Putamen (tissue), 1 donor: ENCODE measurements at regions not wholly inside any gene's neighbourhood (a gene's known extent, or its start where the extent isn't known, plus 50 kb on each side); places are given as distances from the start of the nearest gene placed in this dataset.
A peak's percentile ranks its signal among the peaks of the same experiment; 100 is the strongest.

Source experiments
- DNase-seq: peaks from one replicate; pipeline ENCODE4 v3.0.0-alpha.2; 2016; ENCODE audit warnings: low spot score

DNA sequence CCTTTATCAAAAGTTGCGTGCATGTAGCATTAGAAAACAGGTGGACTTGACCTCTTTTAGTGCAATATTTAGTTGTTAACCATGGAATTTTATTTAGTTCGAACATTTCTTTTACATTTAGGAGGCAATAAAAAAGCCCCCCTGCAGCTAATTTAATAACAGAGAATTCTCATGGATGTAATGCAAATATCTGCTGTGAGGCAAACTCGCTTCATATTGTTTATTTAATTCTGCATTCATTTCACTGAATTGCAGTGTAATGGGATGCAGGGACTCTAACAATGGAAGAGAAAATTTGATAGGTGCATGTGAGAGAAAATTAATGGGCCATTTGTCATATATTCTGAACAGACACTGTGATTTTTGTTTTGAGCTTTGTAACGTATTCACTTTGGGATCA is 205.1 kb upstream of the CHD1 start:
- no peak for DNase-seq

DNA sequence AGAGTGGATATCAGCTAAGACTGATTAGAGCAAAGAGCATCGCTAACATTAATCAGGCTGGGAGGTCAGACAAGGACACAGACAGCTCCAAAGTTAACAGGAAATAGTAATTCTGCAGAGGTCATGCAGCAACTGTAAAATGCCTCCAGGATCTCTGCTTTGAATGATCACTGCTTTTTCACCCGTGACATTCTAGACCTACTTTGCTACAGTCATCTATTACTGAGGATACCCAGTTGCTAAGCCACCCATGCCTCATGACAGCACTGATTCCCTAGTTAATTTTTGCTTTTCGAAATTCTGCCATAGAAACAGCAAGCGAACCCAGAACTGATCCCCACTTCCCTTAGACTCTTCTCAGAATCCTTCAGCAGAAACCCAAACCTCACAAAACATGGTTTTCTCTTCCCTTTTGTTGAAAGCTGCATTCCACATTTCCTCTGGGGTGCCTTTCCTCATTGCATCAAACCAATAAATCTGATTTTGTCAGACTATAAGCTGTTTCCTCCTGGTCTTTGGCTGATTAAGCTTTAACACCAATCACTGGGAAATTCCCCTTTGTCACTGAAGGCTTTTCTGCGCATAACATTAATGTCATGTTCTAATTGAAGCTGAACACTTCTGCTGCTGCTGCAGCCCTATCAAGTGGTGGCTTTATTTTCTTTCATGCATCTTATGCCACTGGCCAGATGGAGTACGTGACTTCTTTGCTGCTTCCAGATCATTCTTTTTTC is 201.1 kb upstream of the CHD1 start:
- no peak for DNase-seq

DNA sequence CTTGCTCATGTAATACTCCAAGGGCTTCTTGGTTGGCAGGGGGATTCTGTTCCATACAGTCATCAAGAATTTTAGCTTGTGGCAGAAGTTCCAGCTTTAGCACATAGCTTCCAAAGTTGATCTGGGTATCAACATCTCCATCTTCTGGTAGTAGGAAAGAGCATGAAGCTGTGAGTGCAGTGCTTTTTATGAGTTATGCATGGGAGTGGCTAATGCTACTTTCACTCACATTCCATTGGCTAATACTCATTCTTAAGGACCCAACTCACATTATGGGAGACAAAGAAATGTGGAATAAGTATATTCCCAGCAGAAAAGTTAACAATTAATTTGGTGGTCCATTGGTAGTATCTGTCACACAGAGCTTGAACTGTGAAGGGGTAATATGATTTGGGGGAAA is 194.2 kb upstream of the CHD1 start:
- DNase-seq: no peak

DNA sequence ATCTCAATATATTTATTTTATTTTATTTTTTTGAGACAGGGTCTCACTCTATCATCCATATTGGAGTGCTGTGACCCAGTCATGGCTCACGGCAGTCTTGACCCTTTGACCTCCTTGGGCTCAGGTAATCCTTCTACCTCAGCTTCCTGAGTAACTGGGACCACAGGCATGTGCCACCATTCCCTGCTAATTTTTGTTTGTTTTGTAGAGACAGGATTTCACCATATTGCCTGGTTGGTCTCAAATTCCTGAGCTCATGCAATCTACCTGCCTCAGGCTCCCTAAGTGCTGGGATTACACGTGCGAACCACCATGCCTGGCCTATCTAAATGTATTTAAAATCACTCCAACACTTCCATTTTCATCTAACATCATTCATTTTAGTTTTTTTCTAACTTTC is 190.5 kb upstream of the CHD1 start:
- DNase-seq: no peak

DNA sequence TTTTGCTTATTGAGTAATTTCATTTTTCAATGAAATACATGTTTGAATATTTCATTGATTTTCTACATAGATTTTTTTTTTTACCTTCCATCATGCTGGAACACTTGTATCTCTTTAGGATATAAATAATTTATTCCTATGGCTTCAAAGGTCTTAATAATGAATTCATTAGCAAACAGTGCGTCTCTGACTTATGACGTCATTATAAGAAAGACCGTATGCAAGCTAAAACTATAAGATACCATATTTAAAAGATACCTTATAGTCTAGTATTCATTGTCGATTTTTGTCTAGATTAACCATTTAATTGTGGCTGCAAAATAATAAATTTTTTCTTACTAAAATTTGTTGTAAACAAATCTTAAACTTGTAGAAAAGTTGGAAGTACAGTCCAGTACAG is 187.7 kb upstream of the CHD1 start:
- DNase-seq: no peak

DNA sequence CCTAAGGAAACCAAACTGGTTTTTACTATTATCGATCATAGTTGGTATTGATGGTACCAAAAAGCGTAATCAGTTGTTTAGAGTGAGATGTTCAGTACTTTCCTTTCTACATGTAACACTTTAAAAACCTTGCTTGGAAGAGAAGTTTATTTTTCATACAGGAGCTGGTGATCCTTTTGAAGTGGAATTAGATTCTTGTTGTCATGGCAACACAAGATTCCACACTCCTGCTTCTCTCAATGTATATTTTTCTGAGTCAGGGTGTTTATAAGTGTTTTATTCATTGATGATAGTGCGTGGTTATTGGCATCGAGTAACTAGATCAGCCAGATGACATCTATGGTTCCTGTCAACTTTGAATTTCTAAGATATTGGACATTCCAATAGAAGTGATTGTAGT is 181.1 kb upstream of the CHD1 start:
- no peak for DNase-seq

DNA sequence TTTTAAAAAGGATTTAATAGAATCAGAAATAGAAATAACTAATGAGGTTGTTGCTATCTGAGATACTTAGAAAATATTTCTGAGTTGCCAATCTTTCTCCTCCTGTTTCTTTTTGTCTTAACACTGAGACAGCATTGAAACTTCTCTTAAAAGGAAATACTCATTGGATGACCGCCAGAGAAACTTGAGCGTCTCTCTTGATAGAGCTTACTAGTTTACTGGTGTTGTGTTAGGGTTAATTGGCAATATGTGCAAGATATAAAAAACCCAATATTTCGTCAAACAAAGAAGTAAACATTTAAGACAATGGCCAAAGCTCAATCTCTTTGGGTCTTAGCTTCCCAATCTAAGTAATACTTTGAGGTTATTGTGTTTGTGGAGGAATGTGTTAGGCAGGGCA is 176.4 kb upstream of the CHD1 start:
- no peak for DNase-seq

DNA sequence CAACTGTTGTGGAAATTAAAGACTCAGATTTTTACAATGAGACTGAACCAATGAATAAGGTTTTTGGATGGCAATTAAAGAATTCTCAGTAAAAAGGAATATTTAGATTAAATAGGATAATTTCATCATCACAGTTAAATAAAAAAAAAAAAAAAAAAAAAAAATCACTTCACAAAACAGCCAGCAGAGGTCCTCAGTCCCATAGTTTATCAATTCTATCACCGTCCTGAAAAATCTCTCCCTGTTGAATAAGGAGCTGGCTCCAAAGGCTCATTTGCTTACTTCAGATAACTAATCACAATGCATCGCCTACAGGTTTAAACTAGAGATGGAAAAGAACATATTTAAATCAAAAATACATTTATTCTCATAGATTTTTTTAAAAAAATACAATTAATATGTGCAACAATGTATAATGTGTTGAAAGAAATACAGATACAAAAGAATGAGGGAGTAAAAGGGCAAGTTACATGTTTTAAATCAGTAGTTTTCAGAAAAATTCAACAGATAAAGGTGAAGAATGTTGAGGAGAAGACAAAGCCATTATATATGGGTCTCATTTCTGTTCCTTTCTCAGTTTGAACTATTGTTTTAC is 175.8 kb upstream of the CHD1 start:
- peak; percentile 30 for DNase-seq

DNA sequence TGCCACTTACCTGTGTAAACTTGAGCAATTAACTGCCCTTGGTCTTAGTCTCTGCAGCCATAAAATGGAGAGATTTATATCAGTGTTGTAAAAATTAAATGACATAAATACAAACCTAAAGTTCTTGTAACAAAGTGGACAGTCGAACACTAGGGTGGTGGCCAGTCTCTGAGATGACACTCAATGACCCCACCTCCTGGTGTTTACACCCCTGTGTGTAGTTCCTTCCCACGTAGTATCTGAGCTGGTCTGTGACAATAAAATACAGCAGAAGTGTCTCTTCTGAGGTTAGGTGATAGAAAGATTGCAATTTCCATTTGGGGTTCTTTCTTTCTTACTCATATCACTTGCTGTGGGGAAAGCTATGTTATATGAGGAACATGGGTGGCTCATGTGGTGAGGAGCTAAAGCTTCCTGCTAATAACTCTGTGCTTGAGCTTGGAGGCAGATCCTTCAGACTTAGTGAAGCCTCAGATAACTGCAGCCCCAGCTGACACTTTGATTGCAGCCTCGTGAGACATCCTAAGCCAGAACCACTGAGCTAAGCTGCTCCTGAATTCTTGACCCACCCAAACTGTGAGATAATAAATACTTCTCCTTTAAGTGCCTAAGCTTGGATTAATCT is 173.4 kb upstream of the CHD1 start:
- no peak for DNase-seq

DNA sequence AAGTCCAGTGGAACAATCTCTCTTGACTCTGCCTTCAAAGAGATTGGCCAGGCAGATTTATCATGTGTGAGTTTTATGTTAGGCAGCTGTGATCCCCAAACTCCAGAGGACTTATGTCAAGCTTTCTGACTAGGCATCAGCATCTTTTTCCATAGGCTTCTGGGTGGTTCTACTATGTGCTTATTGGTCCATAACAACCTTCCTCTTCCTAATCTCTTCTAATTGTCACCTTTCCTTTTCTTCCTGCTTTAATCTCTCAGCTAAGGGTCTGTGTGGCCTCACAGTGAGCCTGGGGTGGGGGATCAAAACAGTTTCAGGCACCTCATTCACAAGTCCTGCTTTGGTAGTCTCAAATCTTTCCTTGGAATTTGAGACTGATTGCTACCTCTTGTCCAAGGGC is 170.9 kb upstream of the CHD1 start:
- DNase-seq: no peak

DNA sequence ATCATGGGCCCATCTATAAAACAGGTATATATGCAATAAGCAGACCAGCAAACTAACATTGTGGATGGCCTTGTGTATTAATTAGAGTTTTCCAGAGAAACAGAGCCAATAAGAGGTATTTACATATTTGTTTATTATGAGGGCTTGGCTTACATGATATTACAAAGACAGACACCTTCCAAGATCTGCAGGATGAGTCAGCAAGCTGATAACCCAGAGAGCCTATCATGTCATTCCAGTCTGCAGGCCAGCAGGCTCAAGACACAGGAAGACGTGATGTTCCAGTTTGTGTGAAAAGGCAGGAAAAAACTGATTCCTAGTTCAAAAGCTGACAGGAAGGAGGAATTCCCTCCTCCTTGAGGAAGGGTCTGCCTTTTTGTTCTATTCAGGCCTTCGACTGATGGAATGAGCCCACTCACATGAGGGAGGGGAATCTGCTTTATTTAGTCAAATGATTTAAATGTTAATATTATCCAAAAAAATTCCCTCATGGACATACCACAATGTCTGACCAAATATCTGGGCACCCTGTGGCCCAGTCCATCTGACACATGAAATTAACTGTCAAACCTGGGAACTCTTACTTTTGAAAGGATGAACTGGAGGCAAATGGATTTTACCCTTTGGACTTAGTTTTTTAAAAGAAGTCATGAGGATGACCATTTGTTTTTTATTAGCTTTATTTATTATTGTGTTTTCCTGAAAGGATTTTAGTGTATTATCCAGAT is 161.2 kb upstream of the CHD1 start:
- no peak for DNase-seq

DNA sequence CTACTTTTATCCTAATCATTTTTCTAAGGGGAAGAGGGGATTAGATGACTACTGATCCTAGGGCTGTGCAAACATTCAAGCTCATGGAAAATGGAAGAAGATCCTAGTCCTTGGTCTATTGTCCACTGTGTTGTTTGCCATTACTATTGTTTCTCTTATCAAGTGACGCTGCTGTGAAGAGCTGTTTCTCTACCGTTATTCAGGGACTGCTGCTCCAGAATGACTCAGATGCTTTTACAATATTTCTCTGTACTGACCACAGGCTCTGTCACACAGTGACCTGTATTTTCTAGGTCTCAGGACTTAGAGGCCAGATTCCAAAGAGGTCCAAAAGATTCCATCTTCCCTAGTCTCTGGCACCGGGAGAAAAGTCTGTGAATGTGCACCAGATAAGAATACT is 159.5 kb upstream of the CHD1 start:
- DNase-seq: no peak

DNA sequence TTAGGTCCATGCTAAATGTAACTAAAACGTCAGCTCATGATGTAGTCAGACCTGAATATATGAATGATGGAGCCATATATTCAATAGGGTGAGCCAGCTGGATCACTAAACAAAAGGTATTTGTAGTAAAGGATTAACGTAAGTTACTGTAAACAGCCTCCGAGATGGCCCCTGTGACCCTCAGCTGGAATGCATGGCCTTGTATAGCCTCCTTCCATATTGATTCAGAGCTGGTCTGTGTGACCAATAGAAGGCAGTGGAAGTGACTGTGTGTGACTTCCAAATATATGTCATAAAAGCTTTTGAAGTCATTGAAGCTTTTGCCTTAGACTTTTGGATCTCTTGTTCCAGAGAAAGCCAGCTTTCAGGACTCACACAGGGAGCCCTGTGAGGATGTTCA is 154.4 kb upstream of the CHD1 start:
- DNase-seq: no peak

DNA sequence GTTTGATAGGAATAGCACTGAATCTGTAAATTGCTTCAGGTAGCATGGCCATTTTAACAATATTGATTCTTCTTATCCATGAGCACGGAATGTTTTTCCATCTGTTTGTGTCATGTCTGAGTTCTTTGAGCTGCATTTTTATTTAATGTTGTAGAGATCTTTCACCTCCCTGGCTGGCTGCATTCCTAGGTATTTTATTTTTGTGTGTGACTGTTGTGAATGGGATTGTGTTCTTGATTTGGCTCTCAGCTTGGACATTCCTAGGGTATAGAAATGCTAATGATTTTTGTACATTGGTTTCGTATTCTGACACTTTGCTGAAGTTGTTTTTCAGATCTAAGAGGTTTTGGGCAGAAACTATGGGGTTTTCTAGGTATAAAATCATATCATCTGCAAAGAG is 152.9 kb upstream of the CHD1 start:
- no peak for DNase-seq

DNA sequence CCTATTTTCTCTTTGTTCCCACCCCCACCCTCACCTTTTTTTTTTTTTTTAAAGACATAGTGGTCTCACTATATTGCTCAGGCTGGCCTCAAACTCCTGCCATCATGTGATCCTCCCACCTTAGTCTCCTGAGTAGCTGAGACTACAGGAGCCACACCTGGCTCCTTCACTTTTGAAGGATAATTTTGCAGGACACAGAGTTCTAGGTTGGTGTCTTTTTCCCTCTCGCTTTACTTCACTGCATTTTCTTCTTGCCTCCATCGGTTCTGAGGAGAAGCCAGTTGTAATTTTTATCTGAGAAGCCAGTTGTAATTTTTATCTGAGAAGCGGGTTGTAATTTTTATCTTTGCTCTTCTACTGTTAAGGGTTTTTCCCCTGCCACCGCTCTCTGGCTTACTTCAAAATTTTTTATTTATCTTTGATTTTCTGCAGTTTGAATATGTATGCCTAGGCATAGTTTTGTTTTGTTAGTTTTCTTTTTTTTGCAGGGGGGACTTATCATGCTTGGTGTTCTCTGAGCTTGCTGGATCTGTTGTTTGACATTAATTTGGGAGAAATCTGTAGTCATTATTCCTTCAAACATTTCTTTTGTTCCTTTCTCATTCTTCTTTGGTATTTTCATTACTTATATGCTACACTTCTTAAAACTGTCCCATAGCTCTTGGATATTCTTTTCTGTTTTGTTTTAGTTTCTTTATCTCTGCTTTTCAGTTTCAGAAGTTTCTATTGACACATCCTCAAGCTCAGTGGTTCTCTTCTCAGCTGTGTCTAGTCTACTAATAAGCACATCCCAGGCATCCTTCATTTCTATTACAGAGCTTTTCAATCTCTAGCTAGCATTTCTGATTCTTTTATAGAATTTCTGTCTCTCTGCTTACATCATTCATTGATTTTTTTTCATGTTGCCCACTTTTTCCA is 148.2 kb upstream of the CHD1 start:
- no peak for DNase-seq

DNA sequence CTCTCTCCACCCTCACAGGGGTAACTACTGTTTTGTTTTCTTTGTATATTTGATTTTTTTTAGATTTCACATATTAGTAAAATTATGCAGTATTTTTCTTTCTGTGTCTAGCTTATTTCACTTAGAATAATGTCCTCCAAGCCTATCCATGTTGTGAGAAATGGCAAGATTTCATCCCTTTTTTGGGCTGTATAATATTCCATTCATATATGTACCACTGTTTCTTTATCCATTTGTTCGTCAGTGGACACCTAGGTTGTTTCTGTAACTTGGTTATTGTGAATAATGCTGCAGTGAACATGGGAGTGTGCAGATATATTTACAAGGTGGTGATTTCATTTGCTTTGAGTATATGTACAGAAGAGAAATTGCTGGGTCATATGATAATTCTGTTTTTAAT is 144.0 kb upstream of the CHD1 start:
- DNase-seq: no peak

DNA sequence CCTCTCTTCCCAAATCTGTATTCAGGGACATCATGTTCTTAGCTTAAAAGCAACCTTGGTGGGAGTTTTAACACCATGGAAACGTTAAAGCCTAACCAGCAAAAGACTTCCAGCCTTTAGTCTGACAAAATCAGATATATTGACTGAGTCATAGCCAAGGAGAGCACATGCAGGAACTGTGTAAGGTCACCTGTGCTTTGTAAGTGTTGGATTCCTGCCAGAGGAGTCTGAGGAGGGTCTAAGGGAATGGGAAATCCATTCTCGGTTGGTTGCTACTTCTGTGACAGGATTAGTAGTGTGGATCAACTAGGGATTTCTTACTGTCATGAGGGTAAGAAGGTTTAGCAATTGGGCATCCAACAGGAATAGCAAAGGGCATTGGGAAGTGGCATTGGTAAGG is 142.0 kb upstream of the CHD1 start:
- no peak for DNase-seq

DNA sequence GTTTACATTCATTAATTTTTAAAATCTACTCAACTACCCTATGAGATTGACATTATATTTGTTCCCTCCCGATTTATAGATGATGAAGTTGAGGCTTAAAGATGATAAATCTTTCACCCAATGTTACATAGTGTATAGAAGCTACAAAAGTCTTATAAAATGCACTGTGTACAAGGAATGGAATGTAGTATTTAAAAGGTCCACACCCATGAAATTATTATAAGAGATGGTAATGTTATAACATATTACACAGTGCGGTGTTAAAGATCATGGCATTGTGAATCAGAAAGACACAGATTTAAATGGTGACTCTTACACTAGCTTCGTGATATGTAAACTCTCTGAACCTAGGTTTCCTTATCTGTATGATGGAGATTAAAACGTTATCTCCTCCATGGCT is 141.6 kb upstream of the CHD1 start:
- no peak for DNase-seq

DNA sequence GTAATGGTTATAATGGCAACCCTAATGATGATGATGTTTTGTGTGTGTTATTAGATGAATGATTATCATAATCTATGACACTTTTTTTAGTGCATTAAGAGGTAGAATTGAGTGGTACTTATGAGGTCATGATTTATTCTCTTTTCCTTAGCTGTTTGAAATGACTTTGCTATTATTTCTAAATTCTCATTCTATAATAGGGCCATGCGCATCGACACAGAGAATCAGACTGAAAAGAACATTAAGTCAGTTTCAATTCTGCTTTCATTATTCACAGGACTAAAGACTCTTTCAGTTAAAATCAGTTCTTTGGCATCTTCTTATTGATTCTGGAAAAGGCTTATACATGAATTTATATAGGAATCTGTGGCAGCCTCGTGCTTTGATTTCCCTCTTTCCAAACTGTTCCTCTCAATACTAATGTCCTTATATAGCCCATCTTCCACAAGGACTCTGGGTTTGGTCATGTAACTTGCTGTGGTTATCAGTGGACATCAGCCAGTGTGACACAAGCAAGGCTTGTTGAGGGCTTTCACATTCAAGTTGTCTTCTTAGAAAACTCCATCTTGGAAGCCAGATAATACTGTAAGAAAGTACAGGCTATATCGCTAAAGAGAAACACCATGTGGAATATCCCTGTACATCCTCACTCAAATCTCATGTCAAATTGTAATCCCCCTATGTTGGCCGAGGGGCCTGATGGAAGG is 140.3 kb upstream of the CHD1 start:
- DNase-seq: no peak

DNA sequence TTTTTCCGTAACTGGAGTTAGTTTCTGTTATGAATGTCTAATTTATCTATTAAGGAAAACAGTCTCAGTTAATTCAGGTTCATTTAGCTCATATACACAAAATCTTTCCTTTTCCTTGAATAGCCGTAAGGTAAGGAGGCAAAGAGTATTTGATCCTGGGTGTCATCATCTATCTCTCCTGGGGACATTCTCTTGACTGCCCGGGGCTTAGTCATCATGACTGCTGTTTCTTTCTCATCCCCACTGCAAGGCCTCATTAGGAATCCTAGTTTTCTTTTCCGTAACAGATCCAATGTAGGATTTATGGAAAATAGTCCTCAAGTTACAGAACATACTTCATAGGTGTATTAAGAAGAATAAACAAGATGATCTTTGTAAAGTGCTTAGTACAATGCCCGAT is 134.9 kb upstream of the CHD1 start:
- DNase-seq: no peak

DNA sequence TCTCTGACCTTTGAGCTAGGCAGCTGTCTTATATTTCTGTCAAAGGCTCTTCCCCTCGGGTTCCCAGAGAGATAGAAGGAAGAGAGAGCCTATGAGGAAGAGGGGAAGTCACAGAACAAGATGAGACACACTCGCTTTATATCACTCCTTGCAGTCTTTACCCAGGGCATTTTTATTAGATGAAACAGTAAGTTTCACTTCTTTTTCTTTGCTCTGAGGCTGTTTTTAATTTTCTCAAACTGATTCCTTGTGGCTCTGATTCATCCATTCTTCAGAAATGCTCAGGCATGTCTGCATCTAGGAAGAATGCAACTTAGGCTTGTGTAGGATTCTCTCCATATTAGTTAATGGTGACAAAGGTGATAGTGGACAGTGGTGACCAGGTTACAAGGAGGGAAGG is 132.9 kb upstream of the CHD1 start:
- DNase-seq: no peak
